ENCODE measurements at regions not wholly inside any gene's neighbourhood (a gene's known extent, or its start where the extent isn't known, plus 50 kb on each side); places are given as distances from the start of the nearest gene placed in this dataset.

- DNase-seq: no peak
- Histone ChIP-seq H3K27me3 (no peaks in the 10 kb centered on the region), H3K4me3 (no peak overlapping the region), H3K4me1 (no peaks in the 10 kb centered on the region), H3K36me3 (no peaks in the 10 kb centered on the region), H3K27ac (no peak overlapping the region), H3K9me3 (no peaks in the 10 kb centered on the region)
- no peak for TF ChIP-seq CTCF (IDR thresholded peaks at IDR 0.05)
- ATAC-seq: no peak
- intact Hi-C loops (cut with DNase I): no loop called here
- WGBS, 2 donors: 63 to 70% methylated on average over 1 of the region's 1 CpG
- no peak for FAIRE-seq
These were observed 221.2 kb upstream of the CLINT1 start for GRCh38 chr5:158080112-158080511.

- H3K4me3 ChIP-seq: no peak overlapping the region
- no peak for ATAC-seq
- H3K36me3 ChIP-seq: no peaks in the 10 kb centered on the region
- no peaks in the 10 kb centered on the region for H3K4me1 ChIP-seq
- DNase-seq: no peak
- no peaks in the 10 kb centered on the region for H3K9me3 ChIP-seq
- H3K27me3 ChIP-seq: no peaks in the 10 kb centered on the region
- TF ChIP-seq CTCF (IDR thresholded peaks at IDR 0.05): no peak
- FAIRE-seq: no peak
- no peak overlapping the region for H3K27ac ChIP-seq
- intact Hi-C loops (cut with DNase I): loop anchor here in 1 of 3 donors (10.0 kb wide), 1 partner anchor 1026 kb away; no protein-coding TSS in a partner anchor
- WGBS, 2 donors: 84 to 94% methylated on average over 5 of the region's 5 CpGs
These were observed 220.2 kb upstream of the CLINT1 start for GRCh38 chr5:158079097-158079496.

GRCh38 chr5:158074992-158075769 is 216.2 kb upstream of the CLINT1 start:
- TF ChIP-seq CTCF (IDR thresholded peaks at IDR 0.05): peak; percentile 57 to 79 (median 76)
- Histone ChIP-seq H3K4me1 (no peaks in the 10 kb centered on the region), H3K27ac (peak overlapping the region in 3 of 4 donors; percentile 48 to 68 (median 56)), H3K4me3 (peak overlapping the region in 2 of 4 donors; percentile 1 to 26), H3K9me3 (no peaks in the 10 kb centered on the region), H3K36me3 (no peaks in the 10 kb centered on the region), H3K27me3 (no peaks in the 10 kb centered on the region)
- DNase-seq: peak; percentile 50 to 67 (median 62)
- 4 to 5% methylated on average over 12 of the region's 12 CpGs for WGBS, 2 donors
- intact Hi-C loops (cut with DNase I): loop anchor here in 1 of 3 donors (10.0 kb wide), 1 partner anchor 1030 kb away; no protein-coding TSS in a partner anchor
- peak; percentile 61 for FAIRE-seq
- peak; percentile 92 to 99 (median 98) for ATAC-seq

GRCh38 chr5:158074597-158074991 is 215.6 kb upstream of the CLINT1 start:
- Histone ChIP-seq H3K36me3 (no peaks in the 10 kb centered on the region), H3K27ac (no peak overlapping the region), H3K4me3 (no peak overlapping the region), H3K9me3 (no peaks in the 10 kb centered on the region), H3K27me3 (no peaks in the 10 kb centered on the region), H3K4me1 (no peaks in the 10 kb centered on the region)
- TF ChIP-seq CTCF (IDR thresholded peaks at IDR 0.05): no peak
- intact Hi-C loops (cut with DNase I): loop anchor here in 1 of 3 donors (10.0 kb wide), 1 partner anchor 1030 kb away; no protein-coding TSS in a partner anchor
- DNase-seq: no peak
- ATAC-seq: no peak
- 92 to 99% methylated on average over 2 of the region's 2 CpGs for WGBS, 2 donors
- FAIRE-seq: no peak

- DNase-seq: no peak
- no peaks in the 10 kb centered on the region for H3K36me3 ChIP-seq
- 77 to 80% methylated on average over 1 of the region's 1 CpG for WGBS, 2 donors
These were observed 211.9 kb upstream of the CLINT1 start for GRCh38 chr5:158070859-158071258.

More at GRCh38 chr5:158070859-158071258, 211.9 kb upstream of the CLINT1 start:
- Histone ChIP-seq H3K9me3 (no peaks in the 10 kb centered on the region), H3K4me1 (no peaks in the 10 kb centered on the region), H3K27ac (no peak overlapping the region), H3K27me3 (no peaks in the 10 kb centered on the region), H3K4me3 (no peak overlapping the region)
- FAIRE-seq (no peak), ATAC-seq (no peak)
- TF ChIP-seq CTCF (IDR thresholded peaks at IDR 0.05): no peak
- intact Hi-C loops (cut with DNase I): loop anchor here in 1 of 3 donors (10.0 kb wide), 1 partner anchor 1034 kb away; no protein-coding TSS in a partner anchor

All from pancreas (tissue), 10 donors.